ENCODE measurements at regions not wholly inside any gene's neighbourhood (a gene's known extent, or its start where the extent isn't known, plus 50 kb on each side); places are given as distances from the start of the nearest gene placed in this dataset.
"Not testable (repeated sequence)": the region's sequence is repeated elsewhere in the genome, so short reads cannot be mapped to it uniquely, and the experiment has no call there.

- no peaks in the 10 kb centered on the region for H3K36me3 Mint-ChIP-seq (ENCODE audit: insufficient read depth in 2 of 2)
These were observed 377.7 kb upstream of the FZD8 start for GRCh38 chr10:36019749-36020148.

GRCh38 chr10:36018996-36019395, 376.9 kb upstream of the FZD8 start:
- Mint-ChIP-seq H3K27me3 (ENCODE audit: low read depth) (no peaks in the 10 kb centered on the region), H3K4me1 (ENCODE audit: low read depth) (no peaks in the 10 kb centered on the region), H3K9me3 (peaks cover 0 to 1% of the 10 kb centered on the region in 2 donors), H3K36me3 (ENCODE audit: insufficient read depth in 2 of 2) (no peaks in the 10 kb centered on the region), H3K27ac (no peak overlapping the region), H3K4me3 (no peak overlapping the region)
- DNase-seq = no peak
- ATAC-seq (replicated peaks in 1 of 2) = no peak

More at GRCh38 chr10:36019749-36020148, 377.7 kb upstream of the FZD8 start:
- no peak overlapping the region for H3K4me3 Mint-ChIP-seq
- no peak overlapping the region for H3K27ac Mint-ChIP-seq
- H3K4me1 Mint-ChIP-seq (ENCODE audit: low read depth) = no peaks in the 10 kb centered on the region
- ATAC-seq (replicated peaks in 1 of 2) (no peak), DNase-seq (no peak)
- peaks cover 0 to 1% of the 10 kb centered on the region in 2 donors for H3K9me3 Mint-ChIP-seq
- no peaks in the 10 kb centered on the region for H3K27me3 Mint-ChIP-seq (ENCODE audit: low read depth)

- Mint-ChIP-seq H3K27me3 (ENCODE audit: low read depth) (no peaks in the 10 kb centered on the region), H3K4me3 (no peak overlapping the region), H3K4me1 (ENCODE audit: low read depth) (no peaks in the 10 kb centered on the region), H3K27ac (no peak overlapping the region), H3K36me3 (ENCODE audit: insufficient read depth in 2 of 2) (no peaks in the 10 kb centered on the region), H3K9me3 (peaks cover 0 to 1% of the 10 kb centered on the region in 2 donors)
- ATAC-seq (replicated peaks in 1 of 2) = no peak
- no peak for DNase-seq
These were observed 375.0 kb upstream of the FZD8 start for GRCh38 chr10:36017137-36017536.

GRCh38 chr10:36007369-36007768, 365.3 kb upstream of the FZD8 start:
- no peaks in the 10 kb centered on the region for H3K36me3 Mint-ChIP-seq (ENCODE audit: insufficient read depth in 2 of 2)
- no peak for DNase-seq

GRCh38 chr10:36003688-36004087, 361.6 kb upstream of the FZD8 start:
- Mint-ChIP-seq H3K4me1 (ENCODE audit: low read depth) (no peaks in the 10 kb centered on the region), H3K27ac (no peak overlapping the region), H3K36me3 (ENCODE audit: insufficient read depth in 2 of 2) (no peaks in the 10 kb centered on the region), H3K4me3 (no peak overlapping the region), H3K27me3 (ENCODE audit: low read depth) (no peaks in the 10 kb centered on the region), H3K9me3 (peaks cover 4 to 8% of the 10 kb centered on the region in 2 donors)
- DNase-seq = no peak
- ATAC-seq (replicated peaks in 1 of 2) = no peak

More at GRCh38 chr10:36007369-36007768, 365.3 kb upstream of the FZD8 start:
- Mint-ChIP-seq H3K4me1 (ENCODE audit: low read depth) (no peaks in the 10 kb centered on the region), H3K4me3 (no peak overlapping the region), H3K27me3 (ENCODE audit: low read depth) (no peaks in the 10 kb centered on the region), H3K27ac (no peak overlapping the region), H3K9me3 (peaks cover 4 to 5% of the 10 kb centered on the region in 2 donors)
- ATAC-seq (replicated peaks in 1 of 2) = no peak

- H3K27me3 Mint-ChIP-seq (ENCODE audit: low read depth) = no peaks in the 10 kb centered on the region
- no peaks in the 10 kb centered on the region for H3K36me3 Mint-ChIP-seq (ENCODE audit: insufficient read depth in 2 of 2)
- ATAC-seq (replicated peaks in 1 of 2) = no peak
- peaks cover 4 to 8% of the 10 kb centered on the region in 2 donors for H3K9me3 Mint-ChIP-seq
- H3K27ac Mint-ChIP-seq = no peak overlapping the region
- no peak for DNase-seq
- H3K4me3 Mint-ChIP-seq = no peak overlapping the region
- no peaks in the 10 kb centered on the region for H3K4me1 Mint-ChIP-seq (ENCODE audit: low read depth)
These were observed 361.0 kb upstream of the FZD8 start for GRCh38 chr10:36003031-36003600.

- no peak for ATAC-seq (replicated peaks in 1 of 2)
These were observed 360.3 kb upstream of the FZD8 start for GRCh38 chr10:36002445-36002844.

GRCh38 chr10:36000754-36001153, 358.7 kb upstream of the FZD8 start:
- H3K36me3 Mint-ChIP-seq (ENCODE audit: insufficient read depth in 2 of 2); H3K27ac Mint-ChIP-seq; H3K27me3 Mint-ChIP-seq (ENCODE audit: low read depth); ATAC-seq (replicated peaks in 1 of 2); H3K9me3 Mint-ChIP-seq; H3K4me1 Mint-ChIP-seq (ENCODE audit: low read depth); H3K4me3 Mint-ChIP-seq; DNase-seq: not testable (repeated sequence)

More at GRCh38 chr10:36002445-36002844, 360.3 kb upstream of the FZD8 start:
- H3K4me1 Mint-ChIP-seq (ENCODE audit: low read depth) = no peaks in the 10 kb centered on the region
- no peak overlapping the region for H3K27ac Mint-ChIP-seq
- no peak for DNase-seq
- peaks cover 6 to 9% of the 10 kb centered on the region in 2 donors for H3K9me3 Mint-ChIP-seq
- H3K36me3 Mint-ChIP-seq (ENCODE audit: insufficient read depth in 2 of 2) = no peaks in the 10 kb centered on the region
- no peak overlapping the region for H3K4me3 Mint-ChIP-seq
- no peaks in the 10 kb centered on the region for H3K27me3 Mint-ChIP-seq (ENCODE audit: low read depth)

GRCh38 chr10:35998026-35998425, 355.9 kb upstream of the FZD8 start:
- peaks cover 4 to 8% of the 10 kb centered on the region in 2 donors for H3K9me3 Mint-ChIP-seq
- H3K4me1 Mint-ChIP-seq (ENCODE audit: low read depth) = no peaks in the 10 kb centered on the region
- H3K36me3 Mint-ChIP-seq (ENCODE audit: insufficient read depth in 2 of 2) = no peaks in the 10 kb centered on the region
- ATAC-seq (replicated peaks in 1 of 2) = no peak
- no peak for DNase-seq
- no peak overlapping the region for H3K4me3 Mint-ChIP-seq
- H3K27ac Mint-ChIP-seq = no peak overlapping the region
- no peaks in the 10 kb centered on the region for H3K27me3 Mint-ChIP-seq (ENCODE audit: low read depth)

GRCh38 chr10:35995485-35995884, 353.4 kb upstream of the FZD8 start:
- no peaks in the 10 kb centered on the region for H3K36me3 Mint-ChIP-seq (ENCODE audit: insufficient read depth in 2 of 2)
- DNase-seq (no peak), ATAC-seq (replicated peaks in 1 of 2) (no peak)
- H3K9me3 Mint-ChIP-seq = peaks cover 3 to 4% of the 10 kb centered on the region in 2 donors
- no peaks in the 10 kb centered on the region for H3K4me1 Mint-ChIP-seq (ENCODE audit: low read depth)
- no peak overlapping the region for H3K27ac Mint-ChIP-seq
- no peak overlapping the region for H3K4me3 Mint-ChIP-seq
- H3K27me3 Mint-ChIP-seq (ENCODE audit: low read depth) = no peaks in the 10 kb centered on the region

- DNase-seq (no peak), ATAC-seq (replicated peaks in 1 of 2) (no peak)
- no peak overlapping the region for H3K27ac Mint-ChIP-seq
- no peaks in the 10 kb centered on the region for H3K27me3 Mint-ChIP-seq (ENCODE audit: low read depth)
- no peaks in the 10 kb centered on the region for H3K36me3 Mint-ChIP-seq (ENCODE audit: insufficient read depth in 2 of 2)
- H3K4me3 Mint-ChIP-seq = no peak overlapping the region
- peaks cover 3 to 4% of the 10 kb centered on the region in 2 donors for H3K9me3 Mint-ChIP-seq
- H3K4me1 Mint-ChIP-seq (ENCODE audit: low read depth) = no peaks in the 10 kb centered on the region
These were observed 351.8 kb upstream of the FZD8 start for GRCh38 chr10:35993591-35994515.

- H3K9me3 Mint-ChIP-seq = peaks cover 0 to 1% of the 10 kb centered on the region in 2 donors
- DNase-seq (no peak), ATAC-seq (replicated peaks in 1 of 2) (no peak)
- no peaks in the 10 kb centered on the region for H3K36me3 Mint-ChIP-seq (ENCODE audit: insufficient read depth in 2 of 2)
- no peaks in the 10 kb centered on the region for H3K27me3 Mint-ChIP-seq (ENCODE audit: low read depth)
- no peak overlapping the region for H3K27ac Mint-ChIP-seq
- H3K4me1 Mint-ChIP-seq (ENCODE audit: low read depth) = no peaks in the 10 kb centered on the region
- H3K4me3 Mint-ChIP-seq = no peak overlapping the region
These were observed 350.0 kb upstream of the FZD8 start for GRCh38 chr10:35992107-35992506.

GRCh38 chr10:35986756-35987502, 344.8 kb upstream of the FZD8 start:
- Mint-ChIP-seq H3K27me3 (ENCODE audit: low read depth) (no peaks in the 10 kb centered on the region), H3K4me1 (ENCODE audit: low read depth) (no peaks in the 10 kb centered on the region), H3K9me3 (peaks cover 2% of the 10 kb centered on the region in 2 donors), H3K36me3 (ENCODE audit: insufficient read depth in 2 of 2) (peaks cover 0 to 2% of the 10 kb centered on the region in 2 donors), H3K4me3 (no peak overlapping the region), H3K27ac (no peak overlapping the region)
- no peak for ATAC-seq (replicated peaks in 1 of 2)
- DNase-seq = no peak
